Liver (tissue), 7 donors: ENCODE measurements at regions not wholly inside any gene's neighbourhood (a gene's known extent, or its start where the extent isn't known, plus 50 kb on each side); places are given as distances from the start of the nearest gene placed in this dataset.

ENCODE experiments used
- DNase-seq: peaks from one replicate; pipeline ENCODE4 v3.0.0-alpha.2; 2017; ENCODE audit warnings: low spot score
- H3K27ac ChIP-seq, 2 donors: one replicate each; pipeline ENCODE4 v1.7.0; 2013; ENCODE audit warnings: inconsistent platforms in 2 of 2, low read length in 2 of 2, control low read depth in 1 of 2, low read depth in 1 of 2, mild to moderate bottlenecking in 1 of 2
- H3K27me3 ChIP-seq, 4 donors: one replicate each; pipeline versions ENCODE4 v1.6.1 to v1.7.0; 2013; ENCODE audit warnings: low read length in 3 of 4, inconsistent platforms in 1 of 4, mild to moderate bottlenecking in 1 of 4, moderate library complexity in 1 of 4; ENCODE audit not compliant: control insufficient read depth in 4 of 4, insufficient read depth in 4 of 4
- H3K36me3 ChIP-seq, 4 donors: one replicate each; pipeline versions ENCODE4 v1.6.1 to v1.7.0; 2013; ENCODE audit warnings: low read length in 3 of 4, mild to moderate bottlenecking in 3 of 4, low read depth in 1 of 4, moderate library complexity in 1 of 4; ENCODE audit not compliant: control insufficient read depth in 4 of 4, insufficient read depth in 3 of 4
- H3K4me1 ChIP-seq, 4 donors: one replicate each; pipeline versions ENCODE4 v1.6.1 to v1.7.0; 2013; ENCODE audit warnings: low read length in 3 of 4, mild to moderate bottlenecking in 3 of 4, moderate library complexity in 1 of 4; ENCODE audit not compliant: control insufficient read depth in 4 of 4, insufficient read depth in 4 of 4
- H3K4me3 ChIP-seq, 3 donors: one replicate each; pipeline versions ENCODE4 v1.6.1 to v1.7.0; 2013; ENCODE audit warnings: low read length in 3 of 3, control low read depth in 1 of 3, low read depth in 1 of 3, mild to moderate bottlenecking in 1 of 3
- H3K9ac ChIP-seq, 2 donors: one replicate each; pipeline ENCODE4 v1.7.0; 2013; ENCODE audit warnings: low read length in 2 of 2, mild to moderate bottlenecking in 2 of 2, moderate library complexity in 2 of 2, control low read depth in 1 of 2, low read depth in 1 of 2
- H3K9me3 ChIP-seq, 4 donors: one replicate each; pipeline versions ENCODE4 v1.6.1 to v1.7.0; 2013; ENCODE audit warnings: low read length in 3 of 4; ENCODE audit not compliant: control insufficient read depth in 4 of 4
- ATF3 ChIP-seq: IDR thresholded peaks from 2 replicates; pipeline ENCODE4 v1.6.1; 2016; ENCODE audit warnings: antibody characterized with exemption
- EGR1 ChIP-seq, 2 donors: IDR thresholded peaks; 2 replicates each; pipeline ENCODE4 v1.6.1; 2016 to 2018; ENCODE audit warnings: antibody characterized with exemption in 2 of 2, low read depth in 2 of 2
- FOXA1 ChIP-seq: IDR thresholded peaks from 2 replicates; pipeline ENCODE4 v1.6.1; 2016; ENCODE audit warnings: antibody characterized with exemption
- FOXA2 ChIP-seq: IDR thresholded peaks from 2 replicates; pipeline ENCODE4 v1.6.1; 2016; ENCODE audit warnings: antibody characterized with exemption
- HNF4G ChIP-seq: IDR thresholded peaks from 2 replicates; pipeline ENCODE4 v1.6.1; 2016; ENCODE audit warnings: antibody characterized with exemption
- REST ChIP-seq: IDR thresholded peaks from 2 replicates; pipeline ENCODE4 v1.6.1; 2016; ENCODE audit warnings: antibody characterized with exemption, mild to moderate bottlenecking
- SP1 ChIP-seq: IDR thresholded peaks from 2 replicates; pipeline ENCODE4 v1.6.1; 2018; ENCODE audit warnings: antibody characterized with exemption, mild to moderate bottlenecking
- TAF1 ChIP-seq: conservative IDR thresholded peaks from 2 replicates; pipeline ENCODE4 v1.6.1; 2016; ENCODE audit warnings: antibody characterized with exemption, mild to moderate bottlenecking
- YY1 ChIP-seq: IDR thresholded peaks from 2 replicates; pipeline ENCODE4 v1.6.1; 2016; ENCODE audit warnings: antibody characterized with exemption, mild to moderate bottlenecking
- ZBTB33 ChIP-seq: IDR thresholded peaks from 2 replicates; pipeline ENCODE4 v1.6.1; 2016; ENCODE audit warnings: antibody characterized with exemption
- WGBS: extraction: QIAGEN DNeasy Blood & Tissue Kit; methylation state at CpG from one replicate; pipeline ENCODE4 v1.1.7; 2013; 5-methylcytosine and 5-hydroxymethylcytosine counted together
- donor health status: healthy.
- donor health status: healthy.
- donor health status: healthy.
- donor health status: healthy.

- no peaks in the 10 kb centered on the region for H3K4me1 ChIP-seq
- no peaks in the 10 kb centered on the region for H3K9me3 ChIP-seq
- no peak for DNase-seq
- no peaks in the 10 kb centered on the region for H3K27me3 ChIP-seq
- no peak overlapping the region for H3K4me3 ChIP-seq
- H3K36me3 ChIP-seq = no peaks in the 10 kb centered on the region
- WGBS = 35% methylated on average over 2 of the region's 2 CpGs
- no peak for TF ChIP-seq REST
- no peak overlapping the region for H3K27ac ChIP-seq
- no peak overlapping the region for H3K9ac ChIP-seq
Observed at GRCh38 chr12:78645956-78646355, 218.6 kb upstream of the SYT1 start.

GRCh38 chr12:78651755-78652154 is 212.8 kb upstream of the SYT1 start:
- Histone ChIP-seq H3K27me3 (peaks cover 0 to 2% (median 0%) of the 10 kb centered on the region in 4 donors), H3K4me3 (no peak overlapping the region), H3K27ac (no peak overlapping the region), H3K9ac (no peak overlapping the region), H3K4me1 (no peaks in the 10 kb centered on the region), H3K36me3 (no peaks in the 10 kb centered on the region), H3K9me3 (peaks cover 0 to 3% (median 0%) of the 10 kb centered on the region in 4 donors)
- TF ChIP-seq HNF4G (no peak), ATF3 (no peak), EGR1 (IDR thresholded peaks at IDR 0.05; ENCODE audit: low read depth in 2 of 2) (no peak), FOXA1 (no peak), YY1 (no peak), SP1 (no peak), ZBTB33 (no peak), TAF1 (no peak), FOXA2 (no peak), REST (no peak)
- no peak for DNase-seq
